Heart right ventricle (tissue), 16 donors: ENCODE measurements at regions not wholly inside any gene's neighbourhood (a gene's known extent, or its start where the extent isn't known, plus 50 kb on each side); places are given as distances from the start of the nearest gene placed in this dataset.

ENCODE experiments used
- ATAC-seq, 8 donors: fragments of 200-7000 bp; cut with Tn5 transposase; one replicate each; pipeline ENCODE4 v1.9.1; 2020; ENCODE audit warnings: mild to moderate bottlenecking in 8 of 8, moderate library complexity in 8 of 8, moderate number of reproducible peaks in 1 of 8
- DNase-seq, 2 donors: peaks; one replicate each; pipeline ENCODE4 v3.0.0-alpha.2; 2020
- H3K27ac ChIP-seq, 10 donors: fragments of 200-600 bp; sonication (generic) in 2 of 10; one replicate each; pipeline versions ENCODE4 v1.5.0 to v1.8.0; 2020 to 2022; ENCODE audit warnings: mild to moderate bottlenecking in 3 of 10
- H3K27me3 ChIP-seq, 7 donors: fragments of 200-600 bp; one replicate each; pipeline ENCODE4 v1.8.0; 2021 to 2022; ENCODE audit warnings: mild to moderate bottlenecking in 2 of 7
- H3K36me3 ChIP-seq, 9 donors: fragments of 200-600 bp; sonication (generic) in 1 of 9; one replicate each; pipeline versions ENCODE4 v1.5.0 to v1.8.0; 2020 to 2022; ENCODE audit warnings: mild to moderate bottlenecking in 2 of 9
- H3K4me1 ChIP-seq, 9 donors: fragments of 200-600 bp; sonication (generic) in 1 of 9; one replicate each; pipeline versions ENCODE4 v1.5.0 to v1.8.0; 2020 to 2022; ENCODE audit warnings: mild to moderate bottlenecking in 4 of 9
- H3K4me3 ChIP-seq, 10 donors: fragments of 200-600 bp; sonication (generic) in 2 of 10; one replicate each; pipeline versions ENCODE4 v1.5.0 to v1.8.0; 2020 to 2022; ENCODE audit warnings: mild to moderate bottlenecking in 7 of 10, moderate library complexity in 2 of 10
- H3K9me3 ChIP-seq, 11 donors: fragments of 200-600 bp in 10 of 11; sonication (generic) in 2 of 11; one replicate each; pipeline versions ENCODE4 v1.5.0 to v1.8.0; 2013 to 2022; ENCODE audit warnings: mild to moderate bottlenecking in 2 of 11, control low read depth in 1 of 11, moderate library complexity in 1 of 11
- CTCF ChIP-seq, 9 donors: fragments of 200-600 bp; sonication (generic) in 2 of 9; IDR thresholded peaks; one replicate each; pipeline versions ENCODE4 v1.5.0 to v1.8.0; 2021 to 2022; ENCODE audit warnings: antibody characterized with exemption in 9 of 9, mild to moderate bottlenecking in 5 of 9, moderate library complexity in 1 of 9
- WGBS, 2 donors: extraction: QIAGEN DNeasy Blood & Tissue Kit; methylation state at CpG; one replicate each; pipeline ENCODE4 v1.1.7; 2013; ENCODE audit warnings: inconsistent platforms in 1 of 2; 5-methylcytosine and 5-hydroxymethylcytosine counted together
- intact Hi-C, 10 donors: fragments of 100-400 bp; cut with DNase I; formaldehyde crosslinking; loops; one replicate each; pipeline versions ENCODE4 v1.11.1 to v1.14.2; 2022
- donor health status: Arrhythmogenic right ventricular cardiomyopathy.
- donor health status: ischemic (EF 13 %, LVEDD 7.1; RV severe dilation, severe dysfunction).
- donor health status: healthy with polysubstance abuse.
- donor health status: DM: no; HTN: yes; CAD: no.
- donor health status: DM: no; HTN: no; CAD: no.
- donor health status: ischemic (EF 25% LVEDD 6.9; RV normal size, moderate dysfunction).
- donor health status: ischemic (EF 25% LVEDD 5.7; RV mildly dilated, moderate dysfunction).
- donor health status: healthy.
- donor health status: DM: yes; HTN: yes; CAD: no.
- donor health status: Ischemic cardiomyopathy.
- donor health status: ischemic (EF 35%, LVEDD 5.7; RV mildly dilated, moderate dysfunction).
- donor health status: nonischemic (EF 11% LVEDD 7.7; RV severe dilation, severe dysfunction).
- donor health status: DM: yes; HTN: yes; CAD: no.
- donor health status: PGD.
- donor health status: ischemic (EF 29% LVEDD 5.4; RV normal size, mild dysfunction).
- donor health status: nonischemic (EF 23%, LVEDD 6.1; RV moderate dilation, normal function).

- Histone ChIP-seq H3K27me3 (no peaks in the 10 kb centered on the region), H3K27ac (no peak overlapping the region), H3K36me3 (no peaks in the 10 kb centered on the region), H3K4me1 (no peaks in the 10 kb centered on the region), H3K9me3 (peaks cover 0 to 3% (median 0%) of the 10 kb centered on the region in 11 donors), H3K4me3 (no peak overlapping the region)
- DNase-seq (no peak), ATAC-seq (no peak)
- intact Hi-C loops: no loop called here
- WGBS, 2 donors: 76 to 85% methylated on average over 9 of the region's 9 CpGs
- no peak for TF ChIP-seq CTCF (IDR thresholded peaks at IDR 0.05)
These were observed 686.0 kb downstream of the NOVA1 start for GRCh38 chr14:25911831-25912230.

- peaks cover 0 to 3% (median 0%) of the 10 kb centered on the region in 11 donors for H3K9me3 ChIP-seq
- H3K4me1 ChIP-seq: no peaks in the 10 kb centered on the region
- DNase-seq (no peak), ATAC-seq (no peak)
- no peak overlapping the region for H3K4me3 ChIP-seq
- H3K36me3 ChIP-seq: no peaks in the 10 kb centered on the region
- 81 to 84% methylated on average over 11 of the region's 11 CpGs for WGBS, 2 donors
- intact Hi-C loops: no loop called here
- no peak for TF ChIP-seq CTCF (IDR thresholded peaks at IDR 0.05)
- no peak overlapping the region for H3K27ac ChIP-seq
- no peaks in the 10 kb centered on the region for H3K27me3 ChIP-seq
These were observed 688.6 kb downstream of the NOVA1 start for GRCh38 chr14:25909045-25909747.

GRCh38 chr14:25908277-25909044, 689.4 kb downstream of the NOVA1 start:
- 71 to 80% methylated on average over 3 of the region's 3 CpGs for WGBS, 2 donors
- ATAC-seq: no peak
- Histone ChIP-seq H3K9me3 (peaks cover 0 to 3% (median 0%) of the 10 kb centered on the region in 11 donors), H3K4me3 (no peak overlapping the region), H3K4me1 (no peaks in the 10 kb centered on the region), H3K36me3 (no peaks in the 10 kb centered on the region), H3K27ac (no peak overlapping the region), H3K27me3 (no peaks in the 10 kb centered on the region)
- DNase-seq: no peak
- intact Hi-C loops: no loop called here
- no peak for TF ChIP-seq CTCF (IDR thresholded peaks at IDR 0.05)

GRCh38 chr14:25904446-25904845, 693.4 kb downstream of the NOVA1 start:
- Histone ChIP-seq H3K27ac (no peak overlapping the region), H3K36me3 (no peaks in the 10 kb centered on the region), H3K4me3 (no peak overlapping the region), H3K9me3 (no peaks in the 10 kb centered on the region), H3K27me3 (no peaks in the 10 kb centered on the region), H3K4me1 (no peaks in the 10 kb centered on the region)
- DNase-seq: no peak
- whole genome bisulfite sequencing, 2 donors: 45 to 64% methylated on average over 3 of the region's 3 CpGs
- no peak for ATAC-seq
- intact Hi-C loops: no loop called here
- TF ChIP-seq CTCF (IDR thresholded peaks at IDR 0.05): no peak
